ENCODE measurements at regions not wholly inside any gene's neighbourhood (a gene's known extent, or its start where the extent isn't known, plus 50 kb on each side); places are given as distances from the start of the nearest gene placed in this dataset.
"Not testable (repeated sequence)": the region's sequence is repeated elsewhere in the genome, so short reads cannot be mapped to it uniquely, and the experiment has no call there.

DNA sequence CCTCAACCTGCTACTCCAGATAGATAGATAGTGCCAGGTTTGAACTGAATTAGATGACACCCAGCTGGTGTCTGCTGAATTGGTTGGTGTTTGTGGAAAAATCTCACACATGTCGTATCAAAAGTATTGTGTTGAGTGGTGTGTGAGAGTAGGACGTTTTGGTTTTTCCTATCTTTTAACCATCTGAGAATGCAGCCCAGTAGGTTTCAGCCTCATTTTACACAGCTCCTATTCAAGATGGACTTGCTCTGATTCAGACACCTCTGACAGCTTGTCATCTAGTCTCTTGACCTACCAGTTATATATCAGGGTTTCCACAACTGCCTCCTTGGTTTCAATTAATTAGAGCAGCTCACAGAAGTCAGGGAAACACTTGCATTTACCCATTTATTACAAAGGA is 254.4 kb downstream of the KTN1 start:
- no peaks in the 10 kb centered on the region for H4K20me1 ChIP-seq

GRCh38 chr14:55835985-55836384 is 256.0 kb downstream of the KTN1 start:
- H3K9ac ChIP-seq: no peak overlapping the region
- H4K20me1 ChIP-seq: no peaks in the 10 kb centered on the region
- no peaks in the 10 kb centered on the region for H3K4me1 ChIP-seq
- H3K27me3 ChIP-seq: no peaks in the 10 kb centered on the region
- H3K9me3 ChIP-seq (replicated peaks in 1 of 11): peaks cover 6 to 19% (median 9%) of the 10 kb centered on the region in 11 experiments; a peak in 21 of 22 replicates
- TF ChIP-seq Cebpa-rat (IDR thresholded peaks at IDR 0.05): no peak
- no peaks in the 10 kb centered on the region for H3K36me3 ChIP-seq
- H3K4me2 ChIP-seq: no peak overlapping the region
- no peak overlapping the region for H3K27ac ChIP-seq
- H3K4me3 ChIP-seq: no peak overlapping the region

More for the DNA sequence above, 254.4 kb downstream of the KTN1 start:
- H3K9me3 ChIP-seq (replicated peaks in 1 of 11): peaks cover 4 to 16% (median 5%) of the 10 kb centered on the region in 11 experiments; a peak in 21 of 22 replicates
- H3K27me3 ChIP-seq: no peaks in the 10 kb centered on the region
- H3K36me3 ChIP-seq: no peaks in the 10 kb centered on the region
- H3K4me3 ChIP-seq: no peak overlapping the region
- H3K4me2 ChIP-seq: no peak overlapping the region
- no peak for TF ChIP-seq Cebpa-rat (IDR thresholded peaks at IDR 0.05)
- no peak overlapping the region for H3K27ac ChIP-seq
- no peaks in the 10 kb centered on the region for H3K4me1 ChIP-seq
- no peak overlapping the region for H3K9ac ChIP-seq

GRCh38 chr14:55837467-55837866 is 257.5 kb downstream of the KTN1 start:
- Histone ChIP-seq H3K4me1 (no peaks in the 10 kb centered on the region), H3K4me2 (no peak overlapping the region), H3K36me3 (no peaks in the 10 kb centered on the region), H3K4me3 (no peak overlapping the region), H3K9ac (no peak overlapping the region), H3K9me3 (replicated peaks in 1 of 11) (peaks cover 6 to 19% (median 9%) of the 10 kb centered on the region in 11 experiments; a peak in 21 of 22 replicates), H4K20me1 (no peaks in the 10 kb centered on the region), H3K27ac (no peak overlapping the region), H3K27me3 (no peaks in the 10 kb centered on the region)
- TF ChIP-seq Cebpa-rat (IDR thresholded peaks at IDR 0.05): no peak

- no peak for TF ChIP-seq Cebpa-rat (IDR thresholded peaks at IDR 0.05)
- no peaks in the 10 kb centered on the region for H3K27me3 ChIP-seq
- no peaks in the 10 kb centered on the region for H4K20me1 ChIP-seq
- no peak overlapping the region for H3K4me2 ChIP-seq
- no peak overlapping the region for H3K27ac ChIP-seq
- H3K36me3 ChIP-seq: no peaks in the 10 kb centered on the region
- H3K4me1 ChIP-seq: no peaks in the 10 kb centered on the region
- no peak overlapping the region for H3K9ac ChIP-seq
- H3K9me3 ChIP-seq (replicated peaks in 1 of 11): peaks cover 6 to 19% (median 9%) of the 10 kb centered on the region in 11 experiments; a peak in 21 of 22 replicates
- H3K4me3 ChIP-seq: no peak overlapping the region
Measured at GRCh38 chr14:55838529-55839052, 258.6 kb downstream of the KTN1 start.

DNA sequence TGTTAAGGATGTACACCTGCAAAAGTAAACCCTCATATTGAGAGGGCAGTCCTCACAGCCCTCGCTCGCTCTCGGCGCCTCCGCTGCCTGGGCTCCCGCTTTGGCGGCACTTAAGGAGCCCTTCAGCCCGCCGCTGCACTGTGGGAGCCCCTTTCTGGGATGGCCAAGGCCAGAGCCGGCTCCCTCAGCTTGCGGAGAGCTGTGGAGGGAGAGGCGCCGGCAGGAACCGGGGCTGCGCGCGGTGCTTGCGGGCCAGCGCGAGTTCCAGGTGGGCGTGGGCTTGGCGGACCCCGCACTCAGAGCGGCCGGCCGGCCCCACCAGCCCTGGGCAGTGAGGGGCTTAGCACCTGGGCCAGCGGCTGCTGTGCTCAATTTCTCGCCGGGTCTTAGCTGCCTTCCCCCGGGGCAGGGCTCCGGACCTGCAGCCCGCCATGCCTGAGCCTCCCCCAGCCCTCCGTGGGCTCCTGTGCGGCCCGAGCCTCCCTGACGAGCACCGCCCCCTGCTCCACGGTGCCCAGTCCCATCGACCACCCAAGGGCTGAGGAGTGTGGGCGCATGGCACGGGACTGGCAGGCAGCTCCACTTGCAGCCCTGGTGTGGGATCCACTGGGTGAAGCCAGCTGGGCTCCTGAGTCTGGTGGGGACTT is 259.4 kb downstream of the KTN1 start:
- peaks cover 6 to 25% (median 13%) of the 10 kb centered on the region in 11 experiments; a peak in 21 of 22 replicates for H3K9me3 ChIP-seq (replicated peaks in 1 of 11)
- not testable (repeated sequence) for H3K36me3 ChIP-seq, H3K4me1 ChIP-seq, H3K9ac ChIP-seq, H3K4me3 ChIP-seq, H3K27ac ChIP-seq, H4K20me1 ChIP-seq, H3K4me2 ChIP-seq, H3K27me3 ChIP-seq

- Histone ChIP-seq H3K27me3 (no peaks in the 10 kb centered on the region), H3K9me3 (replicated peaks in 1 of 11) (peaks cover 11 to 39% (median 27%) of the 10 kb centered on the region in 11 experiments), H3K27ac (no peak overlapping the region), H3K4me2 (no peak overlapping the region), H4K20me1 (no peaks in the 10 kb centered on the region), H3K36me3 (no peaks in the 10 kb centered on the region), H3K4me1 (peaks cover 0 to 10% (median 0%) of the 10 kb centered on the region in 10 experiments; a peak in 7 of 20 replicates), H3K4me3 (no peak overlapping the region), H3K9ac (no peak overlapping the region)
- no peak for TF ChIP-seq Cebpa-rat (IDR thresholded peaks at IDR 0.05)
Measured at GRCh38 chr14:55840821-55841220, 260.8 kb downstream of the KTN1 start.

- Histone ChIP-seq H3K4me2 (no peak overlapping the region), H3K36me3 (no peaks in the 10 kb centered on the region), H3K27ac (no peak overlapping the region), H3K9me3 (replicated peaks in 1 of 11) (peaks cover 16 to 46% (median 32%) of the 10 kb centered on the region in 11 experiments), H3K9ac (no peak overlapping the region), H3K4me1 (peaks cover 0 to 10% (median 0%) of the 10 kb centered on the region in 10 experiments; a peak in 7 of 20 replicates), H4K20me1 (no peaks in the 10 kb centered on the region), H3K4me3 (no peak overlapping the region), H3K27me3 (no peaks in the 10 kb centered on the region)
- TF ChIP-seq Cebpa-rat (IDR thresholded peaks at IDR 0.05): no peak
Measured at GRCh38 chr14:55841625-55842024, 261.6 kb downstream of the KTN1 start.

DNA sequence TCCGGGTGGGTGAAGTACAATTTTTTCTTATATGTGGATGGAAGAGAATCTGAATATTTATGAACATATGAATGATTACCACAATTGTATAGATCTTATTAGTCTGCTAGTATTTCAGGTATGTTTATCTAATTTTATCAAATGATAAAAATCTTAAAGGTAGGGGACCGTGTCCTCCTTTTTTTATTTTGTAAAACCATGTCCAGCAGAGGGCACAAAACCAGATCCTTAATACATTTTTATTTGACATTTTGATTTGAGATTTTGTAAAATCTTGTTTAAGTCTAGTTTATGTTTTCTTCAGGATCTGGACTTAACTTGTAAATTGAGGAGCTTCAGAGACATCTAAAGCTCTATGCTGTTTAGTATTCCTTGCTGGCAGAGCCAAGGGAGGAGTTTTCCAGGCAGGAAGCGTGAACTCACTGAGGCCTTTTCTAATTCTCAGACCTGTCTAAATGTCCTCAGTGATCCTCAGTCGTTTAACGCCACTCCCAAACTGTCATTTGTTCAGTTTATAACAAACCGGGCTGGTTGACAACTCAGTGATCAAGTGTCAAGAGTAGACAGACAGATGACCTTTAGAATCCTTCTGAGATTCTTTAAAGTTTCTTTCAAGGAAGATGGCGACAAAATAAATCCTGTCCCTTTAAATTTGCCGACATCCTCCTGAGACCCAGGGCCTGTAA is 263.9 kb downstream of the KTN1 start:
- H3K27ac ChIP-seq: no peak overlapping the region
- H3K9me3 ChIP-seq (replicated peaks in 1 of 11): peaks cover 16 to 35% (median 31%) of the 10 kb centered on the region in 11 experiments
- H4K20me1 ChIP-seq: no peaks in the 10 kb centered on the region
- H3K36me3 ChIP-seq: no peaks in the 10 kb centered on the region
- H3K4me2 ChIP-seq: no peak overlapping the region
- no peak overlapping the region for H3K9ac ChIP-seq
- no peak for TF ChIP-seq Cebpa-rat (IDR thresholded peaks at IDR 0.05)
- no peaks in the 10 kb centered on the region for H3K27me3 ChIP-seq
- H3K4me3 ChIP-seq: no peak overlapping the region
- peaks cover 0 to 10% (median 0%) of the 10 kb centered on the region in 10 experiments; a peak in 8 of 20 replicates for H3K4me1 ChIP-seq

DNA sequence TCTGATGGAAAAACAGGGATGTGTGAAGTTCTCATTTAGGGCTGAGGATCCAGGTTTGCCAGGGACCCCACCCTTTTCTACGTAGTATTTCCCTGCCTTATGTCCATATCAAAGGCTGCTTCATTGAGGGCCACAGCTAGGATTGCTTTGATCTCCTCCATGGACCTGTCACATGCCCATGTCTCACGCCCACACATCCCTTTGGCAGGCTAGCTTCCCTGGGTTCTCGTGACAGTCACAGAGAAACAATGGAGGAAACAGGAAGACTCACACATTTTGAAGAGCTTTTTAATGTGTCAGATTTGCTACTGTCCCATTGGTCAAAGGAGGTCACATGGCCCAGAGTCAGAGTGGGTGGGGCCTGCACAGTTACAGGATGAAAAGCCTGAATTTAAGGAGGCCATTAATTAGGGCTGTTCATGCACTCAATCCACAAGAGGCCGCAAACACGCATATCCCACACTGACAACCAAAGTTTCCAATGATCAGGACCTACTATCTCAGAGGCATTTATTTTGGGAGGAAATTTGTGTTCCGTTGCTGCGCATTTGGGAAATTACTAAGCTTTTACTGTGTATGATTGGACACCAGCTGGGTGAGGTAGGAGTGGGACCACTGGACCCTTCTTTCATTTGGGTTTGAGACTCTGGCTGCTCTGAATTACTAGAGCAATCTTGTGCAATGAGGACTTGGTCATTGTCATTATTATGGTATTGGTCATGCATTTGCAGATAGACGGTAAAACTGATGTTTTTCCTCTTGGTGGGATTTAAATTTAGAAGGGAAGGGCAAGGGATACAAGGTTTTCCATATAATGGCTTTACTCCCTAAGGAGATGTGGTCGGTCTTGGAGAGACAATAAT is 266.2 kb downstream of the KTN1 start:
- Histone ChIP-seq H3K9ac (no peak overlapping the region), H3K4me1 (peaks cover 0 to 10% (median 5%) of the 10 kb centered on the region in 10 experiments; a peak in 10 of 20 replicates), H3K27me3 (no peaks in the 10 kb centered on the region), H3K4me3 (no peak overlapping the region), H3K4me2 (no peak overlapping the region), H3K36me3 (no peaks in the 10 kb centered on the region), H3K9me3 (replicated peaks in 1 of 11) (peaks cover 10 to 27% (median 23%) of the 10 kb centered on the region in 11 experiments; a peak in 21 of 22 replicates), H4K20me1 (no peaks in the 10 kb centered on the region), H3K27ac (no peak overlapping the region)
- TF ChIP-seq Cebpa-rat (IDR thresholded peaks at IDR 0.05): no peak

All from BLaER1 treated with 17β-estradiol and CSF1 and Interleukin-3, amounts not matched to agents 10 nM and 100 nM (cell line).